ENCODE measurements at regions not wholly inside any gene's neighbourhood (a gene's known extent, or its start where the extent isn't known, plus 50 kb on each side); places are given as distances from the start of the nearest gene placed in this dataset.
"Not testable (repeated sequence)": the region's sequence is repeated elsewhere in the genome, so short reads cannot be mapped to it uniquely, and the experiment has no call there.

DNA sequence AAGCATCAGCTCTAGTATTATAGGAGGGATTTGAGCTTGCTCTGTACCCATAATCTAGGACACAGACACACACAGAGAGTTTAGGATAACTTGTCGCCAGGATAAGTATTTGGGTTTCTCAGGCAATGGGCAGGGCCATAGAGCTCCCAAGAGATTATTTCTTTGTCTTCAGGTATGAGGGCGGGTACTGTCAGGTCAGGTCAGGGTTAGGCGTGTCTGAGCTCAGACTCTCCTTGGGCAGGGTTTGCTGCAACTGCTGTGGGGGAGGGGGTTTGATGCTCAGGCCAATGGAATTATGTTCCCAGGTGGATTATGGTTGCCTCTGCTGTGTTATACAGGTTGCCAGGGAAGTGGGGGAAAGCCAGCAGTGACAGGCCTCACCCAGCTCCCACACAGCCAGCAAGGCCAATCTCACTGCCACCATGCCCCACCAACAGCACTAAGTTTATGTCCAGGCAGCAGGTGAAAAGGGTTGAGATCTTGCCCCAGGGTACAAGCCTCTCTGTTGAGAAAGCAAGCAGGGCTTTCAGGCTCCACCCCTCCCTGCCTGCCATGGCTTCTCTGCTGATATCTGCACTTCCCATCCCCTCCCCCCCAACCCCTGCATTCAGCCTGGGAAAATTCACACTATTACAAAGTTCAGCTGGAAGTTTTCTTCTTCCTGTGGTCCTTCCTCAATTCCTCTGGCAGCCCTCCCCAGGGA is 101.3 kb downstream of the RRAGB start:
- H3K36me3 ChIP-seq (replicated peaks; ENCODE audit: insufficient read depth, low read depth) = no peaks in the 10 kb centered on the region
- H3K4me1 ChIP-seq (ENCODE audit: insufficient read depth) = no peaks in the 10 kb centered on the region
- TF ChIP-seq CTCF (IDR thresholded peaks at IDR 0.05; ENCODE audit: poor library complexity) = no peak
- no peak for TF ChIP-seq EZH2 (IDR thresholded peaks at IDR 0.05; ENCODE audit: borderline replicate concordance)
- no peak for TF ChIP-seq EZH2phosphoT487 (IDR thresholded peaks at IDR 0.05; ENCODE audit: low read depth, severe bottlenecking, unreplicated experiment)
- no peak for DNase-seq (ENCODE audit: low spot score)
- WGBS (ENCODE audit: low lambda C conversion rate, missing lambda C conversion rate) = 65% methylated on average over 3 of the region's 3 CpGs
- no peaks in the 10 kb centered on the region for H3K9me3 ChIP-seq (ENCODE audit: low read depth)
- no peak overlapping the region for H3K4me3 ChIP-seq
- no peaks in the 10 kb centered on the region for H3K79me2 ChIP-seq
- H2AFZ ChIP-seq = no peak overlapping the region
- H3K4me2 ChIP-seq = no peak overlapping the region
- H3K9me2 ChIP-seq (replicated peaks; ENCODE audit: insufficient read depth) = no peaks in the 10 kb centered on the region
- H3K27me3 ChIP-seq = no peaks in the 10 kb centered on the region
- no peaks in the 10 kb centered on the region for H4K20me1 ChIP-seq (ENCODE audit: insufficient read depth, poor library complexity, severe bottlenecking)
- no peak overlapping the region for H3K27ac ChIP-seq

- no peaks in the 10 kb centered on the region for H4K20me1 ChIP-seq (ENCODE audit: insufficient read depth, poor library complexity, severe bottlenecking)
- 70% methylated on average over 2 of the region's 2 CpGs for WGBS (ENCODE audit: low lambda C conversion rate, missing lambda C conversion rate)
- no peaks in the 10 kb centered on the region for H3K36me3 ChIP-seq (replicated peaks; ENCODE audit: insufficient read depth, low read depth)
- H2AFZ ChIP-seq = no peak overlapping the region
- TF ChIP-seq EZH2 (IDR thresholded peaks at IDR 0.05; ENCODE audit: borderline replicate concordance) (no peak), EZH2phosphoT487 (IDR thresholded peaks at IDR 0.05; ENCODE audit: low read depth, severe bottlenecking, unreplicated experiment) (no peak), CTCF (IDR thresholded peaks at IDR 0.05; ENCODE audit: poor library complexity) (no peak)
- no peaks in the 10 kb centered on the region for H3K9me3 ChIP-seq (ENCODE audit: low read depth)
- no peaks in the 10 kb centered on the region for H3K79me2 ChIP-seq
- no peak overlapping the region for H3K27ac ChIP-seq
- DNase-seq (ENCODE audit: low spot score) = peak; percentile 34
- H3K4me2 ChIP-seq = no peak overlapping the region
- H3K27me3 ChIP-seq = no peaks in the 10 kb centered on the region
- H3K4me3 ChIP-seq = no peak overlapping the region
- no peaks in the 10 kb centered on the region for H3K9me2 ChIP-seq (replicated peaks; ENCODE audit: insufficient read depth)
- H3K4me1 ChIP-seq (ENCODE audit: insufficient read depth) = no peaks in the 10 kb centered on the region
Observed at GRCh38 chrX:55839485-55839884, 121.9 kb downstream of the RRAGB start.

DNA sequence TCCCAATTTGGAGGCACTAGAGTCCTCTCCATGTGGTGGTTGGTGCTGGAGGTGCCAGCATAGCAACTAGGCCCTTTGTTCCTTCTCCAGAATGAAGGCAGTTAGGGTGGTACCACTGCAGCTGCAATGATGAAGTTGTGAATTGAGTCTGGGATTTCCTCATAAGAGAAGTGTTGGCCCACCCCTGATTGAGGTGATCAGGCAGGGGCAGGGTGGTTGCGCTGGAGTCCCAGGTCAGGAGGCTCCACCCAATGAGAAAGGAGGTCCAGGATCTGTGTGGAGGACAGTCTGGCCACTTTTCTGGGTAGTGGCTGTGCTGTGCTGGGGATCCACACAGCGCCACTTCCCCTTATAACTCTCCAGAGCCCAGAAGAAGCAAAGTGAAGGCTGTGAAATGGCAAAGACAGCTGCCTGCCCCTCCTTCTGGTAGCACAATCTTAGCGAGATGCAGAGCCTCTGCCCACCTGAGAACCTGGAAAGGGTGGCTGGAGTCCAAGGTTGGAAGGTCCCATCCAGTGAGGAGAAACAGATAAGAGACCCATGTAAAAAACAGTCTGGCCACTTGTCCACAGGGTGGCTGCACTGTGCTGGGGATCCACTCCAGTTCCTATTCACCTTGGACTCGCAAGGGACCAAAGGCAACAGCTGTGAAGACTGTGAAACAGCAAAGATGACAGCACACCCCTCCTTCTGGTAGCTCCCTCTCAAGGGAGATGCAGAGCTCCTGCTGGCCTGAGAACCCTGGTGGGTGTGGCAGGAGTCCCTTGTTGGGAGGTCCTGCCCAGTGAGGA is 124.6 kb downstream of the RRAGB start:
- H3K4me2 ChIP-seq = no peak overlapping the region
- H2AFZ ChIP-seq = no peak overlapping the region
- no peak overlapping the region for H3K27ac ChIP-seq
- no peaks in the 10 kb centered on the region for H3K9me2 ChIP-seq (replicated peaks; ENCODE audit: insufficient read depth)
- no peaks in the 10 kb centered on the region for H4K20me1 ChIP-seq (ENCODE audit: insufficient read depth, poor library complexity, severe bottlenecking)
- no peaks in the 10 kb centered on the region for H3K4me1 ChIP-seq (ENCODE audit: insufficient read depth)
- no peaks in the 10 kb centered on the region for H3K9me3 ChIP-seq (ENCODE audit: low read depth)
- DNase-seq (ENCODE audit: low spot score) = no peak
- no peaks in the 10 kb centered on the region for H3K36me3 ChIP-seq (replicated peaks; ENCODE audit: insufficient read depth, low read depth)
- no peak overlapping the region for H3K4me3 ChIP-seq
- no peaks in the 10 kb centered on the region for H3K27me3 ChIP-seq
- 67% methylated on average over 4 of the region's 4 CpGs for WGBS (ENCODE audit: low lambda C conversion rate, missing lambda C conversion rate)
- H3K79me2 ChIP-seq = no peaks in the 10 kb centered on the region
- TF ChIP-seq CTCF (IDR thresholded peaks at IDR 0.05; ENCODE audit: poor library complexity) (no peak), EZH2 (IDR thresholded peaks at IDR 0.05; ENCODE audit: borderline replicate concordance) (no peak), EZH2phosphoT487 (IDR thresholded peaks at IDR 0.05; ENCODE audit: low read depth, severe bottlenecking, unreplicated experiment) (no peak)

GRCh38 chrX:55866779-55867178 is 149.2 kb downstream of the RRAGB start:
- 51% methylated on average over 4 of the region's 4 CpGs for WGBS (ENCODE audit: low lambda C conversion rate, missing lambda C conversion rate)
- not testable (repeated sequence) for H3K4me3 ChIP-seq; H3K4me1 ChIP-seq (ENCODE audit: insufficient read depth); H4K20me1 ChIP-seq (ENCODE audit: insufficient read depth, poor library complexity, severe bottlenecking); H3K79me2 ChIP-seq; H3K36me3 ChIP-seq (replicated peaks; ENCODE audit: insufficient read depth, low read depth); H2AFZ ChIP-seq; DNase-seq (ENCODE audit: low spot score); H3K9me2 ChIP-seq (replicated peaks; ENCODE audit: insufficient read depth); H3K27me3 ChIP-seq; H3K9me3 ChIP-seq (ENCODE audit: low read depth); H3K27ac ChIP-seq; H3K4me2 ChIP-seq
